Stimulated activated CD4-positive, alpha-beta T cell treated with anti-CD3 and anti-CD28 coated beads, Interleukin-12 subunit alpha, Interleukin-12 subunit beta, amount 100 ng/mL, for 48 hours (primary cell): ENCODE measurements at regions not wholly inside any gene's neighbourhood (a gene's known extent, or its start where the extent isn't known, plus 50 kb on each side); places are given as distances from the start of the nearest gene placed in this dataset.

Source experiments
- DNase-seq, 3 donors: peaks; one replicate each; pipeline ENCODE4 v3.0.0-alpha.2; 2020; ENCODE audit warnings: low read depth in 2 of 3, low spot score in 1 of 3

- no peak for DNase-seq
Measured at GRCh38 chrX:69028006-69028760, 137.1 kb downstream of the PJA1 start.

GRCh38 chrX:69027181-69028005, 137.9 kb downstream of the PJA1 start:
- DNase-seq, result no peak

DNA sequence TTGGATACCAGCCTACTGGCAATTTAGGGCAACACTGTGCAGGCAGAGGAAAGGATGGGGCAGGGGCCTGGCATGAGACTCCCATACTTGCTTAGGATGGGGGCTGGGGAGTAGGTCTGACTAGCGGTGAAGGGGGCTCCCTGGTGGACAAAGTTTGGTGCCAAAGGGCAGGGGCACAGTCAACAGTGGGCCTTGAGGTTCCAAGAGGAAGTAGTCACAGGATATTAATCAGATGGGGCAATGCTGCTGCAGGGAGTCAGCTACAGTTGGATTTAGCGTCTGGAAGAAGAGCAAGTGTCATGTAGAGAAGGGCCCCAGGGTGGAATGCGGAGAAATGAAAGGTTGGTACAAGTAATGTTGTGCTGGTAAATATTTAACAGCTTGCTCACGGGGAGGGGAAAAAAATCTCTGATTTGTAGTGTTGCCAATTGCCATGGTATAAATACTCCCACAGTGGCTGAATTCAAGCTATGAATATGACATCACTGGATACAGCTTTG, 139.4 kb downstream of the PJA1 start:
- no peak for DNase-seq

DNA sequence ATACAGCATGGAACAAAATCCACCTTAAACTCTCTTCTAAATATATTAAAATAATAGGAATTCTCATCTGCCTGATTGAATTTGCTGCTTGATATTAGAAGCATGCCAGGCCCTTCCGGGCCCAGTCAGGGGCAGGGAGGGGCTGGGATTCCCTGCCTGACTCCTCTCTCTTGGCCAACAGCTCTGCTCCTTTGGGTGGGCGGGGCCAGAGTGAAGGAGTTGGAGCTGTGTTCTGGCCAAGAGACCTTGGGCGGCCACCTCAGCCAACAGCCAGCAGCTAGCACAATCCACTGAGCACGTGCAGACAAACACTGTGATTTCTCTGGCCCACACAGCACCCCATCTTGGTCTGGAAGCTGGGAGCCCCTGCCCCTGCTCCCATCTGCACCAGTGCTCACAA, 140.3 kb downstream of the PJA1 start:
- DNase-seq, result no peak

DNA sequence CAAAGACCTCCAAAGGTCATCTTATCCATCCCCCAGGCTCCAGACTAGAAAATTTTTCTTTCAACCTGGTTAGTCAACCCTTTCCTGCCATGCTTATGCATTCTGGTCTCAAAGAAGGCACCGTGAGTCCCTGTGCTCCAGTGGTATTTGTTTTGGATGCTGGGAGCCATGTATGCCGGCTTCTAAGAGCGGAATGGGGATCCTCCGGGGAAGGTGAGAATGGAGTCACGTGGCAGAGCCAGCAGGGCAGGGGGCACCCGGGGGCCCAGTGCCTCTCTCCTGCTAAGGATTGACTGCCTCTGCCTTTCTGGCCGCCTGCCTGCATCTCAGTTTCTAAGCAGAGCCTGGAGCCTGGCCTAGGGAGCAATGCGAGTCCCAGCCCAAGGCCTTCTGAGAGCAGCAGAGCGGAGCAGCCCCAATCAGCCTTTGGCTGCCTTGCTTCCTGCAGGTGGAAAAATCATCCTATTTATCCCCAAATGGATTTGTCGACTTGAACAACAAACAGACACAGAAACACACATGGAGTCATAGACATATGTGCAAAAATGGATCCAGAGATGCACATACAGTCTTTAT, 141.0 kb downstream of the PJA1 start:
- no peak for DNase-seq

- no peak for DNase-seq
Measured at GRCh38 chrX:69022430-69022829, 142.8 kb downstream of the PJA1 start.

DNA sequence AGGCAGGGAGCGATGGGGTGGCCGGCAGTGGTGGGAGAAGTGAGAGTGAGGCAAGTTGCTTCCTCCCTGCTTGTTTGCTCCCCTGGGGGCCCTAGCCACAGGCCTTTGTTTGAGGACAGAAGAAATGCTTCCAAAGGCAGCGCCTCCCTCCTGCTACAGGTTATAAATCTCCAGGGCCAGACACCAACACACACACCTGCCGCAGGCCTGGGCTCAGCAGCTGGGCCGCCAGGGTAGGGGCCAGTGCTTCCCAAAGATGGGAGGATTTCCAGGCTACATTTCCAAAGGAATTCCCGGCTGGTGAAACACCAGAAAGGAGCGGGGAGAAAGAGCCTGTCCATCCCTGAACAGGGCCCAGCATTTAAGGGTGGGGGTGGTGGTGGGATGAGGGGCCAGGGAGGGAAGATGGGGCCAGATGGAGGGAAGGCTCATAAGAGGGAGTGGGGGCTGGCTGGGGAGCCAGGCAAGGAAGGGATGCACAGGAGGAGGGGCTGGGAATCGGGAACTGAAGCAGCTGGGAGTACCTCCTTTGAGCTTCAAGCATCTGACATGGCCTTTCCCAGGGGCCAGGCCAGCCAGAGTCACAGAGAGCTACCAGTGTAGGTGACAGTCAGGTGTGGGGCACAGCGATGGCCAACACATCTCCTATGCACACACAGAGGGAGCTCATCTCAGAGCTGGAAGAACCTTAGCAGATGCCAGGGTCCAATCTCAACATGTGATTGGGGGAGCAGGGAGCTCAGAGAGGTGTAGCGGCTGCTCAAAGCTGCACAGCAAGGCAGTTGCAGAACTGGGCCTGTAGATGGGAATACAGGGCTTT, 143.9 kb downstream of the PJA1 start:
- no peak for DNase-seq

DNA sequence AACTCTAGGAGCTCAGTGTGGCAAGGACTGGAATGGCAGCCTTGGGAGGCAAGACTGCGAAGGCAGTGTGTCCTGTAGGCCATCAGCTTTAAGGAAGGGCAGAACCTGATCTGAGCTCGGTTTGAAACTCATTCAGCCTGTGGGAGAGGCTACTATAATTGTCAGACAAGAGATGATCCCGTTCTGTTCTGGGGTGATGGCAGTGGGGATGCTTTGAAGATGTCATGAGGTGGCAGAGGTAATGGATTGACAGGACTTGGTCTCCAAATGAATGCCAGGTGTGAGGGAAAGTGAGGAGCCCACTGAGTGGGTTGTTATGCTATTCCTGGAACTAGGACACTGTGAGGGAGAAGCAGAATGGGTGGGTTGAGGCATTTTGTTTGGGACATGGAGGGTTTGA, 144.9 kb downstream of the PJA1 start:
- no peak for DNase-seq

DNA sequence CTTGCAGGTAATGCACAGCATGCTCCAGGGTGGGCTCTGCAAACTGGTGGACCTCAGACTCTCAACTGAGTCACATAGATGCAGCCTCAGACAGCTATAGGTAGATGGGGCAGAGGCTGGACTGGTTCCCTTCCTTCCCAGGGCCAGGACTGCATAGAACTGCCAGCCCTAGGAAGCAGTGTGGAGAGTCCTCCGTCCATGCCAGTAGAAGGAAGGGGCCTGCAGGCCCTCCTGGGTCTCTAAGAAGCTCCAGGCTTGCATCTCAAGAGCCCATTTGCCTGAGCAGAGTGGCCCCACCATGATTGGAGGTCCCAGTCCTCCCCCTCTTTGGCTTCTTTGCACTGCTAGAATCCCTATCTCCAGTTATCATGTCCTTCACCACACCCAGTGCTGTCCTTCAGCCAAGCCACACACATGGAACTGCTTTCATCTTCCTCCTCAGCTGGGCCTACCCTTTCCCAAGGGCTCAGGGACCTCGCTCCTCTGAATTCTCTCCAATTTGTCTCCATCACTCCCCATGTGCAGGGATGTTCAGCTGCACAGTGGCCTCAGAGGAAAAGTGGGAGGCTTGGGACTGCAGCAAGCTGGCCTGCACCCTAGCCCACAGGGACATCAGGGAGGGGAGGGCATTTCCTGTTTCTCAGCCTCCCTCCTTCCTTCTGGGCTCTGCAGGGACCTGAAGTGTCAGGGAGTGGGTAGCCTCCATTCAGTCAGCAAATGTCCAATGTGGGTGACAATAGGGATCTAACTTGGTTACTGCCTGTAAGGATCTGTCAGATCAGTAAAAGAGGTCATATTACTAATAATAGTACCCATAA, 146.0 kb downstream of the PJA1 start:
- DNase-seq, result no peak

GRCh38 chrX:69018416-69019072, 146.7 kb downstream of the PJA1 start:
- DNase-seq, result no peak

DNA sequence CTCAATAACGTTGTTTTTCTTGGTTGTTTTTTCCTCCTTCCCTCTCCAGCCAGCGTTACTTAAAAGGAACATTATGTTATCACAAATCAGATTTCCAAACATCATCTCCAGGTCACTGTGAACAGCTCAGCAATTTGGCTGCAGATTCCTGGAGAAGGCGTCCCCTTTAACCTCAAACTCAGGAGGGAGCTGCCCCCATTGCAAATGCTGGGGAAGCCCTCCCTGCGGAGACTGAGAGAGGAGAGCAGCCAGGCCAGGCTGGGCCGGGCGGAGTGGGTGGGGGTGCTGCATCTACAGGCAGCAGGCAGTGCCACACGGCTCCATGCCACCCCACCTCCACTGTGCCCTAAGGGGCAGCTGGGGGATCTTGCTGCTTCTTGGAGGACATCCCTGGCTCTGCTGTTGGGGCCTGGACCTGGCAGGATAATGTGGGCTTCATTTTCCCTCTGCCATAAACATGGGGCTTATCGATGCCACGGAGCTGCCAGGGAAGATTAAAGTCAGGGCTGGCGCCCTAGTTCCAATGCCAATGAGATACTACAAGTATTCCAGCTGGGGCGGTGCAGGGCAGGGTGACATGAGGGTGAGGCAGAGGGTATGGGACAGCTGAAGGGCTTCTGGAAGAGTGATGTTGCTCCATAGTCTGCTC, 148.8 kb downstream of the PJA1 start:
- no peak for DNase-seq

GRCh38 chrX:69015564-69016292, 149.5 kb downstream of the PJA1 start:
- DNase-seq, result no peak

- no peak for DNase-seq
Measured at GRCh38 chrX:69015156-69015555, 150.1 kb downstream of the PJA1 start.

DNA sequence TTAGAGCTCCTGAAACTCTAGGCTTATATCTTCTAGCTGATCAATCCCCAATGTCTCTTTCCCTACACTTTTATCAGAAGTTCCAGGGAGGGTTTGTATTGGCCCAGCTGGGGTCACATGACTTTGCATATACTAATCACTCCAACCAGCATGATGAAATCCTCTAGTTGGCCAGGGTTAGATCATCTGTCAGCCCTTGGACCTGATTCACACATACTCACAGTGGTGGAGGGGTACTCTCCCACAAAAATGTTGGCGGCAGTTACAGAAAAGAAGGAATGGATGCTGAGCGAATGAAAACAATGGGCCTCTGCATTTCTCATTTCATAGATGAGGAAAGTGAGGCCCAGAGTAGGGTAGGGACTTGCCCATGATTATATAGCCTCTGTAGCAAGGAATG, 151.1 kb downstream of the PJA1 start:
- DNase-seq, result no peak

- DNase-seq, result no peak
Measured at GRCh38 chrX:69010339-69010738, 154.9 kb downstream of the PJA1 start.

DNA sequence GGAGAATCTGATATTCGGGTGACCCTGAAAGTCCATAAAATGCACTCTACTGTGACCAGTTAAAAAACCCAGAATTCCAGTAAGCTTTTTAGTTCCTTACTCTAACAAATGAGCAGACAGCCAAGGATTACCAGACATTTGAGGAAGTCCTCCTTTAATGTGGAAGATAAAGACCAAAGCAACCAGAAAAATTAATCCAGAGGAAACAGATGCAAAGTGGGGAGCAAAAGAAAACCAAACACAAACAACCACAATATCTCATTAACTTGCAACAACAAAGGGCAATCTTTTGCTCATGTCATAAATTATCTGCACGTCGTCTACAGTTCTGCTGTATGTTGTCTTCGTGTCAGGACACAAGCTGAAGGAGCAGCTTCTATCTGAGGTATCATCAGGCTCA, 164.4 kb downstream of the PJA1 start:
- DNase-seq, result no peak

DNA sequence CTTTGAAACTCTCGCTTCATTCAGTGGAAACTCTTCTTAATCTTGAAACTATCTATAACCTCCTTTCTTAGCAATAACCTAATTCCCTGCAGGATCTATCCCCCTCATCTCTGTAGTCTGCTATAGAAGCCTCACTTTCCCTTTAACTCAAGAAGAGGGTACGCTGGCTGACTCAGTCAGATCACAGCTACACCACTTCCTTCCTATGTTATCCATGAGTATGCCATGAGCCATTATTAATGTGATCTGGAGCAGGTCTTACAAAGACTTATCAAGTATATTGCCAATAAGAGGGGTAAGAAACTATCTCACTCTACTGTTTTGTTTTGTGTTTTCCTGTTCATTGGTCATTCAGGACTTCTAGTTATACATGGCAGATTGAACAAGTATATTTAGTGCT, 165.3 kb downstream of the PJA1 start:
- DNase-seq, result no peak

- no peak for DNase-seq
Measured at GRCh38 chrX:68999356-68999755, 165.9 kb downstream of the PJA1 start.

DNA sequence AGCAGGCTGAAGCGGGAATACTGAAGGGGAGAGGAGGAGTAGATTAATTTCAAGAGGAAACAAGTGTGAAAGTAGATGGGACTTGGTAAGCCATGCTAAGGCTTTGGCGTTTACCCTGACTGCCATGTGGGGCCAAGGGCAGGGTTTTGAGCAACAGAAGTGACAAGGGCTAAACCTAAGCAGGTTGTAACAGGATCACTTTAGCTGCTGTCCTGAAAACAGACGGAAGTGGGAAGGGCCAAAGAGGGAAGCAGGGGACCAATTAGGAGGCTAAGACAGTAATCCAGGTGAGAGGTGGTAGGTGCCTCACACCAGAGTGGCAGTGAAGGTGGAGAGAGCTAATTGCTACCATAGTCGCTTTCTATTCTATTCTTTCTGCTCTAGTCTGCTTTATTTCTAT, 166.5 kb downstream of the PJA1 start:
- DNase-seq, result no peak
